ENCODE measurements at regions not wholly inside any gene's neighbourhood (a gene's known extent, or its start where the extent isn't known, plus 50 kb on each side); places are given as distances from the start of the nearest gene placed in this dataset.

GRCh38 chr21:22145545-22145944 lies 1147.3 kb downstream of the NCAM2 start:
- TF ChIP-seq, protein P1, sequence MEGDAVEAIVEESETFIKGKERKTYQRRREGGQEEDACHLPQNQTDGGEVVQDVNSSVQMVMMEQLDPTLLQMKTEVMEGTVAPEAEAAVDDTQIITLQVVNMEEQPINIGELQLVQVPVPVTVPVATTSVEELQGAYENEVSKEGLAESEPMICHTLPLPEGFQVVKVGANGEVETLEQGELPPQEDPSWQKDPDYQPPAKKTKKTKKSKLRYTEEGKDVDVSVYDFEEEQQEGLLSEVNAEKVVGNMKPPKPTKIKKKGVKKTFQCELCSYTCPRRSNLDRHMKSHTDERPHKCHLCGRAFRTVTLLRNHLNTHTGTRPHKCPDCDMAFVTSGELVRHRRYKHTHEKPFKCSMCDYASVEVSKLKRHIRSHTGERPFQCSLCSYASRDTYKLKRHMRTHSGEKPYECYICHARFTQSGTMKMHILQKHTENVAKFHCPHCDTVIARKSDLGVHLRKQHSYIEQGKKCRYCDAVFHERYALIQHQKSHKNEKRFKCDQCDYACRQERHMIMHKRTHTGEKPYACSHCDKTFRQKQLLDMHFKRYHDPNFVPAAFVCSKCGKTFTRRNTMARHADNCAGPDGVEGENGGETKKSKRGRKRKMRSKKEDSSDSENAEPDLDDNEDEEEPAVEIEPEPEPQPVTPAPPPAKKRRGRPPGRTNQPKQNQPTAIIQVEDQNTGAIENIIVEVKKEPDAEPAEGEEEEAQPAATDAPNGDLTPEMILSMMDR (IDR thresholded peaks at IDR 0.05) = no peak
- TF ChIP-seq POLR2A (IDR thresholded peaks at IDR 0.05) = no peak

Data from suprapubic skin (tissue), 3 donors.